IMR-90 (cell line): ENCODE measurements at regions not wholly inside any gene's neighbourhood (a gene's known extent, or its start where the extent isn't known, plus 50 kb on each side); places are given as distances from the start of the nearest gene placed in this dataset.

Experiments
- BHLHE40 ChIP-seq: fragments of 150-350 bp; IDR thresholded peaks from 2 replicates; pipeline ENCODE4 v1.6.1; 2016; ENCODE audit warnings: mild to moderate bottlenecking, low read depth, low read length
- CHD1 ChIP-seq: IDR thresholded peaks from 2 replicates; pipeline ENCODE4 v1.6.1; 2012; ENCODE audit warnings: low read depth, low read length, improper control_type of control experiment
- FOS ChIP-seq: fragments of 150-350 bp; IDR thresholded peaks from 2 replicates; pipeline ENCODE4 v1.6.1; 2016; ENCODE audit warnings: low read depth, low read length
- MAFK ChIP-seq: IDR thresholded peaks from 2 replicates; pipeline ENCODE4 v1.6.1; 2012; ENCODE audit warnings: low read depth, low read length, improper control_type of control experiment
- MAZ ChIP-seq: IDR thresholded peaks from 2 replicates; pipeline ENCODE4 v1.6.1; 2012; ENCODE audit warnings: low read depth, mild to moderate bottlenecking, low read length, improper control_type of control experiment, moderate library complexity, borderline replicate concordance
- MXI1 ChIP-seq: IDR thresholded peaks from 2 replicates; pipeline ENCODE4 v1.6.1; 2012; ENCODE audit warnings: low read depth, mild to moderate bottlenecking, low read length, moderate library complexity, borderline replicate concordance
- NFE2L2 ChIP-seq: fragments of 150-350 bp; IDR thresholded peaks from 2 replicates; pipeline ENCODE4 v1.6.1; 2016; ENCODE audit warnings: low read depth, mild to moderate bottlenecking, low read length
- POLR2A ChIP-seq: IDR thresholded peaks from 2 replicates; pipeline ENCODE4 v1.6.1; 2012; ENCODE audit warnings: mild to moderate bottlenecking, low read depth, low read length
- RAD21 ChIP-seq: IDR thresholded peaks from 2 replicates; pipeline ENCODE4 v1.6.1; 2012; ENCODE audit warnings: low read length, improper control_type of control experiment
- RCOR1 ChIP-seq: IDR thresholded peaks from 2 replicates; pipeline ENCODE4 v1.6.1; 2012; ENCODE audit warnings: mild to moderate bottlenecking, low read length, improper control_type of control experiment; ENCODE audit not compliant: insufficient replicate concordance
- RFX5 ChIP-seq: IDR thresholded peaks from 2 replicates; pipeline ENCODE4 v1.8.0; 2012; ENCODE audit warnings: low read depth, mild to moderate bottlenecking, low read length, moderate library complexity
- SMC3 ChIP-seq: fragments of 150-350 bp; IDR thresholded peaks from 2 replicates; pipeline ENCODE4 v1.6.1; 2016; ENCODE audit warnings: low read depth, mild to moderate bottlenecking, antibody characterized with exemption, low read length, moderate library complexity
- TF ChIP-seq, protein P1 (sequence below): conservative IDR thresholded peaks from 2 replicates; pipeline ENCODE4 v1.5.1; 2012; ENCODE audit warnings: mild to moderate bottlenecking, low read depth, low read length, improper control_type of control experiment
- TF ChIP-seq, protein P2 (sequence below): fragments of 150-350 bp; IDR thresholded peaks from 2 replicates; pipeline ENCODE4 v1.6.1; 2017; ENCODE audit warnings: mild to moderate bottlenecking, antibody characterized with exemption, low read length, low read depth

DNA sequence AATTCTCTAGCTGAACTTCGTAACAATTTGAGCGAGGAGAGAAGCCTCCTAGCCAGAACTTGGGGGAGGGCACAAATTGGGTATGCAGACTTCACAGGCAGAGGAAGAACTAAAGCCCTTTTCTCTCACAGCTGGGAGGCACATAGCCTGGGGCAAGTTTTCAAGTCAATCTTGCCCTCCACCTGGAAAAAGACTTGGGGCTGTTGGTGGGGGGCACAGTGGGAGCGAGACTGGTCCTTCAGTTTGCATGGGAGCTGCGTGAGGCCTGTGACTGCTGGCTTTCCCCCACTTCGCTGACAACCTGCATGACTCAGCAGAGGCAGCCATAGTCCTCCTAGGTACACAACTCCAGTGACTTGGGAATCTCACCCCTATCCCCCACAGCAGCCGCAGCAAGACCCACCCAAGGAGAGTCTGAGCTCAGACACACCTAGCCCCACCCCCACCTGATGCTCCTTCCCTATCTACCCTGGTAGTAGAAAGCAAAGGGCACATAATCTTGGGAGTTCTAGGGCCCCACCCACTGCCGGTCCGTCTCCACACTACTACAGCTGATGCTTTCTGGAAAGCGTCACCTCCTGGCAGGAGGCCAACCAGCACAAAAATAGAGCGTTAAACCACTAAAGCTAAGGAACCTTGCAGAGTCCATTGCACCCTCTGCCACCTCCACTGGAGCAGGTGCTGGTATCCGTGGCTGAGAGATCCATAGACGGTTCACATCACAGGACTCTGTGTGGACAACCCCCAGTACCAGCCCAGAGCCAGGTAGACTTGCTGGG lies 160.8 kb downstream of the CBLL2 start:
- TF ChIP-seq NFE2L2 = no peak
- TF ChIP-seq, protein P1, sequence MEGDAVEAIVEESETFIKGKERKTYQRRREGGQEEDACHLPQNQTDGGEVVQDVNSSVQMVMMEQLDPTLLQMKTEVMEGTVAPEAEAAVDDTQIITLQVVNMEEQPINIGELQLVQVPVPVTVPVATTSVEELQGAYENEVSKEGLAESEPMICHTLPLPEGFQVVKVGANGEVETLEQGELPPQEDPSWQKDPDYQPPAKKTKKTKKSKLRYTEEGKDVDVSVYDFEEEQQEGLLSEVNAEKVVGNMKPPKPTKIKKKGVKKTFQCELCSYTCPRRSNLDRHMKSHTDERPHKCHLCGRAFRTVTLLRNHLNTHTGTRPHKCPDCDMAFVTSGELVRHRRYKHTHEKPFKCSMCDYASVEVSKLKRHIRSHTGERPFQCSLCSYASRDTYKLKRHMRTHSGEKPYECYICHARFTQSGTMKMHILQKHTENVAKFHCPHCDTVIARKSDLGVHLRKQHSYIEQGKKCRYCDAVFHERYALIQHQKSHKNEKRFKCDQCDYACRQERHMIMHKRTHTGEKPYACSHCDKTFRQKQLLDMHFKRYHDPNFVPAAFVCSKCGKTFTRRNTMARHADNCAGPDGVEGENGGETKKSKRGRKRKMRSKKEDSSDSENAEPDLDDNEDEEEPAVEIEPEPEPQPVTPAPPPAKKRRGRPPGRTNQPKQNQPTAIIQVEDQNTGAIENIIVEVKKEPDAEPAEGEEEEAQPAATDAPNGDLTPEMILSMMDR = no peak
- TF ChIP-seq CHD1 = no peak
- TF ChIP-seq RAD21 = no peak
- no peak for TF ChIP-seq POLR2A
- TF ChIP-seq, protein P2, sequence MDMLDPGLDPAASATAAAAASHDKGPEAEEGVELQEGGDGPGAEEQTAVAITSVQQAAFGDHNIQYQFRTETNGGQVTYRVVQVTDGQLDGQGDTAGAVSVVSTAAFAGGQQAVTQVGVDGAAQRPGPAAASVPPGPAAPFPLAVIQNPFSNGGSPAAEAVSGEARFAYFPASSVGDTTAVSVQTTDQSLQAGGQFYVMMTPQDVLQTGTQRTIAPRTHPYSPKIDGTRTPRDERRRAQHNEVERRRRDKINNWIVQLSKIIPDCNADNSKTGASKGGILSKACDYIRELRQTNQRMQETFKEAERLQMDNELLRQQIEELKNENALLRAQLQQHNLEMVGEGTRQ = no peak
- no peak for TF ChIP-seq MXI1
- no peak for TF ChIP-seq FOS
- no peak for TF ChIP-seq RFX5
- no peak for TF ChIP-seq RCOR1
- TF ChIP-seq SMC3 = no peak
- TF ChIP-seq MAZ = no peak
- TF ChIP-seq BHLHE40 = no peak
- TF ChIP-seq MAFK = no peak
